Rectal smooth muscle tissue (tissue), 1 donor: ENCODE measurements at regions not wholly inside any gene's neighbourhood (a gene's known extent, or its start where the extent isn't known, plus 50 kb on each side); places are given as distances from the start of the nearest gene placed in this dataset.

Source experiments
- H3K27ac ChIP-seq: one replicate; pipeline ENCODE4 v1.7.0; 2013; ENCODE audit warnings: low read depth, low read length, inconsistent platforms
- H3K27me3 ChIP-seq: one replicate; pipeline ENCODE4 v1.7.0; 2013; ENCODE audit warnings: low read length; ENCODE audit not compliant: control insufficient read depth, insufficient read depth
- H3K36me3 ChIP-seq: one replicate; pipeline ENCODE4 v1.7.0; 2013; ENCODE audit warnings: low read length; ENCODE audit not compliant: control insufficient read depth, insufficient read depth
- H3K4me1 ChIP-seq: one replicate; pipeline ENCODE4 v1.7.0; 2013; ENCODE audit warnings: low read length; ENCODE audit not compliant: control insufficient read depth, insufficient read depth
- H3K4me3 ChIP-seq: one replicate; pipeline ENCODE4 v1.7.0; 2013; ENCODE audit warnings: low read length
- H3K9ac ChIP-seq: one replicate; pipeline ENCODE4 v1.7.0; 2013; ENCODE audit warnings: low read length

DNA sequence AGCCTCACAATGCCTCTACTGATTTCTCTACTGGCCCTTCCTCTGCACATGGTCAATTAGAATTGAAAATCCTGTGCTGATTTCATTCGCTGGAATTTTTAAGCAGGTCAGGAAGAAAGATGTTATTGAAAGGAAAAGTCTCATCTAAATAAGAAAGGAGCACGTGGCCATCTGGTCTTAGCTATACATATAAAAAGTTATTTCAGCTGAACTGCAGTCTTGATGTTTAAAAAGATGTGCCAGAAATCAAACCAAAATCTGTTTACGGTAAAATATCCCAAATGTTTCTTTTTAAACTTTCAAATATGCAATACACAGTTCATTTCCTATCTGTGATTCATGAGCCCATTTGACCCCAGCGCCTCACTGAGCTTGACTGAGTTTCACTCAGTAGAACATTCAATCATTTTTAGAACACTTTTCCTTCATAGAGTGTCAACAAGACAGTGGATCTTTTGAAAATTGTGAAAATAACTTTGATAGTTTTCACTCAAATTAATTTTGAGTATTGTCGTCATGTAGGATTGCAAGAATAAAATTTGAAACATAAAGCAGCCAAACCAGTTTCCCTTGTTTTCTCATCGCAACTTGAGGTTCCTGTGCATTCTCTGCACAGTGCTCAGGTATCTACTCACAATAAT, 293.6 kb downstream of the PTPRC start:
- no peaks in the 10 kb centered on the region for H3K36me3 ChIP-seq
- H3K4me3 ChIP-seq = no peak overlapping the region
- H3K27ac ChIP-seq = no peak overlapping the region
- no peaks in the 10 kb centered on the region for H3K27me3 ChIP-seq
- no peak overlapping the region for H3K9ac ChIP-seq
- no peaks in the 10 kb centered on the region for H3K4me1 ChIP-seq

DNA sequence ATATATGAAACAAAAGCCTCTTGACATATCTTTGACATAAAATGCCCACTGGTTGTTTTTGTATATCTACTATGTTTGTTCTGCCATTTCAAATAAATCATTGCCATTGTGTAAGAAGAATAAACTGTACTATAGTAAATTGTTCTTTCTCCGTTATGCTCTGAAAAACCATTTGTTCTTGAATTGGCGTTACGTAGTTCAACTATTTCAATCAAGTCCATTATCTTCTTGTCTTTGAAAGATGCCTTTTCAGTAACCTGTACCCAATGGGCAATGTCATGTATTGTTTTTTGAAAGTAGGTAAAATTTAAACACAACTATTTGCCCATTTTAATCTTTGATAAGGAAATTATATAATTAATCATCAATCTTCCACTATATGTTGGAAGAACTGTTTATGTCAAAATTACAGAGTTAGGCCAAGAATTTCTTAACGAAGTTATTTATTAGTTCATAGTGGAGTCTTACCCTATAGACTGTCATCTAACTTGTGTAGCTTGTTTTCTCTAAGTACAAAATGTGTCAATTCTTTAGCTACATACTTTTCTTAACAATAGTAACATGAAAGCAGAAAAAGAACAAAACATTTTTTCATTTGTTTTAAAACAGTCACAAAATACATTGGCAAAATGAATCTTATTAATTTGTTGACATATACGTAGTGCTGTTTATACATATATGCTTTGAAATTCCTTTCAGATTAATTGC, 294.8 kb downstream of the PTPRC start:
- Histone ChIP-seq H3K36me3 (no peaks in the 10 kb centered on the region), H3K4me3 (no peak overlapping the region), H3K4me1 (no peaks in the 10 kb centered on the region), H3K9ac (no peak overlapping the region), H3K27me3 (no peaks in the 10 kb centered on the region), H3K27ac (no peak overlapping the region)

DNA sequence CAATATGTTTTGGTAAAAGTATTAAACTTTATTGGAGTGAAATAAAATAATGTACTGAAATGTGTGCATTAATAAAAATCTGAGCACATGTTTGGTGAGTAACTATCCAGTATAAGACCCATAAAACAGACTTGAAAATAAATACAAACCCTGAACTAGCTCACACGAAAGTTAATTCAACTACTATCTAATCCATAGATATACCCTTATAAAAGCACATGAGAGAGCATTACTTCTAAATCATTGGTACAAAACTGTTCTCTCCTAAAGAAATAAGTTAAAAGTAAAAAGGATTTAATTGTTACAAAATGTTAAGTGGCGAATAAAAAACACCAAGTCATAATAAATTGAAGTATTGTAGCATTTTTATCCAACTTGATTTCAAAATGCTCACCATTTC, 295.6 kb downstream of the PTPRC start:
- Histone ChIP-seq H3K4me3 (no peak overlapping the region), H3K4me1 (no peaks in the 10 kb centered on the region), H3K36me3 (no peaks in the 10 kb centered on the region), H3K9ac (no peak overlapping the region), H3K27ac (no peak overlapping the region), H3K27me3 (no peaks in the 10 kb centered on the region)

DNA sequence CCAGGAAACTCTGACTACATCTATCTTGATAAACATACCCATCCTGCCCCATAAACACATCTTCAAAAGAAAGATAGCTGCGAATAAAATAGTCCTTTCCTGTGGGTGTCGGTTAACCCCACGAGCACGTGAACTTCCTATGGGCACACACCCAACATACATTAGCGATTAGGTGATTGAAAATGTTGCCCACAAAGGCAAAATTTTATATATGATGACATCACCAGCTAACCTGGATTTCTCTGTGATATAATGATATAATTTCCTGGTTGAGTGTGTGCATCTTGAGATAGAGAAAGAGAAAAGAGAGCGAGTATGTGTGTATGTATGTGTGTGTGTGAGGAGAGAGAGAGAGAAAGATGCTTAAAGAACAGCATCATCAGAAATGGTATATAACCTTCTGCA, 296.1 kb downstream of the PTPRC start:
- H3K27me3 ChIP-seq = no peaks in the 10 kb centered on the region
- no peaks in the 10 kb centered on the region for H3K4me1 ChIP-seq
- H3K36me3 ChIP-seq = no peaks in the 10 kb centered on the region
- no peak overlapping the region for H3K27ac ChIP-seq
- no peak overlapping the region for H3K9ac ChIP-seq
- H3K4me3 ChIP-seq = peak overlapping the region; percentile 40

DNA sequence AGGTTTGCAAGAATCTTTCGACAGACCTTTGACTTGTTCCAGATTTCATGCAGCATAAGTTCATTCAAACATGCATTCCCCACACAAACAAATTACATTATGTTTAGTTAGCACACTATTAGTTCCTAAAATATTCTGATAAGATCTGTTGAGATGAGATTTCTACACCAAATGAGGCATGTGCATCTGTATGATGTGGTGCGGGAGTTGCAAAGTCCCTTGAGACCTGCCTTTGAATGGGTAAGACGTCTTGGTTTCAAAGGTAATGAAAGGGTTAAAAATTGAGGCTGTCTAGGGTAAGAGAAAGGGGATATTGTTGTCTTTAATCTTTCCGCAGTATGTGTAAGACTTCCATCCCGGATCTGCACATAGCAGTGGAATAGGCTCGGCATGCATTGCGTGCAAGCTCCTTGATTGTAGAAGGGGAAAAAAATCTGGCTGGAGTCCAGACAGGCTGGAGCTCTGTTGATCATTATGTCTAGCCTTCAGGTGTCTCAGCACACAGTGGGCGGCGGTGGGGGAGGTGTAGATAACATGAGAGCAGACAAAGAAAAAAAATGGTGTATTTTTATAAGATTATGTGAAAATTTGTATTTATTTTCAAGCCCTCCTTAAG, 296.6 kb downstream of the PTPRC start:
- H3K4me3 ChIP-seq = peak overlapping the region; percentile 40
- no peaks in the 10 kb centered on the region for H3K27me3 ChIP-seq
- no peak overlapping the region for H3K9ac ChIP-seq
- H3K4me1 ChIP-seq = no peaks in the 10 kb centered on the region
- no peaks in the 10 kb centered on the region for H3K36me3 ChIP-seq
- H3K27ac ChIP-seq = no peak overlapping the region

DNA sequence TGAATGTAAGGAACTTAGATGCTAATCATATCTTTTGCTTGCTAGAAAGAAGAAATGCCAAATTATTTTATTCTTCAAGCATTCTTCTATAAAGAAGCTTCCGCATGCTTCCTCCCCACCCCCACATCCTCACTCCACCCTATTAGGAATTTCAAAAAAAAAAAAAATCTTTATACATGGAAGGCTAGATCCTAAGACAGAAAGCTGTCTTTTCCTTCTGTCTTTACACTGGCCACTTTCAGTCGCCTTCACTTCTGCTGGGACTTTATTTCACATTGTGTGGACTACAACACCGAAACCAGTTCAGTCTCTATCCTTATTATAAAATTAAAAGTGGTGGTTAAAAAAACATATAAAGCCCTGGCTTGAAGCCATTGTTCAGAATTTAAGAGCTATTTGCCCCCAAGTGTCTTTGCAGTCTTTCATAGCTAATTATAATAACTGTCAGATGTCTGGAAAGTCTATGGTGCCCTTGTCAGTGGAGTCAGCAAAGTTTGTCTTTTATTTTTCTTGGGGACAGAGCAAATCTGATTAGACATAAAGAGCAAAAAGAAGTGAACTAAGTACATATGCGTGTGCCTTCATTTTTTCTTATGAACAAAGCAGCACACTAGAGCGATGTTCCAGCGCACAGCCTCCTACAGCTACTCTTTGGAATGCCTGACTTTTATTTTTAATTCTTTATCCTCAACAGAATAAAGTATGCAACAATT, 297.7 kb downstream of the PTPRC start:
- Histone ChIP-seq H3K27me3 (no peaks in the 10 kb centered on the region), H3K36me3 (no peaks in the 10 kb centered on the region), H3K4me3 (peak overlapping the region; percentile 54), H3K27ac (no peak overlapping the region), H3K4me1 (no peaks in the 10 kb centered on the region), H3K9ac (peak overlapping the region; percentile 36)

DNA sequence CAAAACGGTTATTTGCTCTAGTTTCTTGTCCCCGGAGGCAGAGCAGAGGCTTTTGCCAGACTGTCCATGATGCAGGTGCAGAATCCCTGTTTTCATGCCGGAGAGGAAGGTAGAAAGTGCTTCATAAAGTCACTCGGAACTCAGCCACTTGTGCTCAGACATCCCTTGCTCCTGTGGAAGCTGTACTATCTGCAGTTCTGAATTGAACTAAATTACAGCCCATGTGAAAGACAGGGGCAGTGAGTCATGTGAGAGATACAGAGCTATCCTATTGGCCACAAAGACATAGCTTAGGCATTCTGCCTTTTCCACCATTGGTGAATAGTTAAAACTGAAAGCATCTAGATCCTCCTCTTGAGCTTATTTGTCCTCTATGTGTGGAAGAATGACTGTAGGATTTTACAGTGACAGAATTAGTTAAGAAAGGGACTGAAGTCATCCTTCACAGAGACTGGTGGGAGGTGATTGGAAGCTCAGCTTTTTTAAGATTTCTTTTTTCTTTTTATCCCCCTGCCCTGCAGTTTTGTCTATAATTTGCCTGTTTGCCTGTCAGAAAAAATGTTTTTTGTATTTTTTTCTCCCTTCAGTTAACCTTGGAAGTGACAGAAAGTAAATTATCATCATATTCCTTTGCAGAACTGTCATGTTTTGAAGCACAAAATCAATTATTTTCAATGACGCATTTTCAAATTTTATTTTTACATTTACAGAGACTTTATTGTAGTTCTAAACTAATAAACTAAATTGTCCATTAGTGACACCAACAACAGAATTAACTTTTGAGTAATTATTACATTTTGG, 298.6 kb downstream of the PTPRC start:
- H3K4me1 ChIP-seq = no peaks in the 10 kb centered on the region
- no peak overlapping the region for H3K27ac ChIP-seq
- no peak overlapping the region for H3K9ac ChIP-seq
- H3K36me3 ChIP-seq = no peaks in the 10 kb centered on the region
- H3K27me3 ChIP-seq = no peaks in the 10 kb centered on the region
- peak overlapping the region; percentile 54 for H3K4me3 ChIP-seq

DNA sequence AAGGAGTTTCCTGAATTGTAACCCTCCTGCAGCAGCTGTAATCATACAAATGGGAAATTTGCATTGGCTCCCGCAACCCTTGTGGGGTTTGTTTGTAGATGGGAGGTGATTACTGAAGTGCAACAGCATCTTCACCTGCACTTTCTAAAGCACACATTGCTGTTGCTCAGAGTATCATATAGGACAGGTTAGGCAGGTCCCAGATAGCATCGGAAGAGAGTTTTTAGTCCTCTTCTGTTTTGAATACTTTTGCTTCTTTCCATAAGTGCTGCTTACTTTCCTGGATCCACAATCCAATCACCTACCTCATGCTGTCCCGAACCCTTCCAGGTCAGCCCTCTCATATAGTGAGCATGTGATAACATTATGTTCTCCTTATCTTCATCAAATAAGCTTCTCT, 300.4 kb downstream of the PTPRC start:
- Histone ChIP-seq H3K9ac (no peak overlapping the region), H3K36me3 (no peaks in the 10 kb centered on the region), H3K4me1 (no peaks in the 10 kb centered on the region), H3K27ac (no peak overlapping the region), H3K4me3 (no peak overlapping the region), H3K27me3 (no peaks in the 10 kb centered on the region)

DNA sequence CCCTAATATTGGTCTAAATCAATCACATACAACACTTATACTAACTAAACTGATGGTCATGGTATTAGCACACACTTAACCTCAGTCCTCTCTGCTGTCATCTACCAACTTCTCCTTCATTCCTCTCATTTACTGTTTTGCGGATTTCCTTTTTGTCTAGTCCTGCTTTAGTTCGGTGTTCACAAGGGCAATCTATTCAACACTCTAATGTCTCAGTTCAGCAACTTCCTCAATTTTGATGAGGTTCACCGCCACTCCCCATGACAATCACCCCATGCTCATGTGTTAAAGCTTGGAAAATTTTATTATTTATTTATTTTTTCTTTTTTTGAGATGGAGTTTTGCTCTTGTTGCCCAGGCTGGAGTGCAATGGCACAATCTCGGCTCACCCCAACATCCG, 301.1 kb downstream of the PTPRC start:
- no peak overlapping the region for H3K4me3 ChIP-seq

DNA sequence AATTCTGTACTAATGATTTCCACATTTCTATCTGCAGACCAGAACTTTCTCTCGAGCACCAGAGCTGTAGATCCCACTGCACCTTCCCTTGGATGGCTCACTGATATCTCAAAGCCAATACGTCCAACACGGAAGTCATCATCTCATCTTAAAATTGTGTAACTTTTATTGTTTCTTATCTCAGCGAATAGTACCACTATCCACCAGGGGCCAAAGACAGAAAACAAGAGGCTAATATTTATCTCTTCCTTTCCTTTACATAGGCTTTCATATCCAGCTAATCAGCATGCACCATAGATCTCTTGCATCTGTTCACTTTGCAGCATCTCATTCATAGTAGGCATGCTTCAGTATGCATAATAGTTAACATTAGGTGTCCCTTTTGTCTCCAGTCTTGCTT, 303.6 kb downstream of the PTPRC start:
- no peak overlapping the region for H3K9ac ChIP-seq
- H3K36me3 ChIP-seq = no peaks in the 10 kb centered on the region
- H3K27ac ChIP-seq = no peak overlapping the region
- no peak overlapping the region for H3K4me3 ChIP-seq
- H3K27me3 ChIP-seq = no peaks in the 10 kb centered on the region
- no peaks in the 10 kb centered on the region for H3K4me1 ChIP-seq

More for the DNA sequence above, 301.1 kb downstream of the PTPRC start:
- Histone ChIP-seq H3K27me3 (no peaks in the 10 kb centered on the region), H3K36me3 (no peaks in the 10 kb centered on the region), H3K9ac (no peak overlapping the region), H3K4me1 (no peaks in the 10 kb centered on the region), H3K27ac (no peak overlapping the region)

DNA sequence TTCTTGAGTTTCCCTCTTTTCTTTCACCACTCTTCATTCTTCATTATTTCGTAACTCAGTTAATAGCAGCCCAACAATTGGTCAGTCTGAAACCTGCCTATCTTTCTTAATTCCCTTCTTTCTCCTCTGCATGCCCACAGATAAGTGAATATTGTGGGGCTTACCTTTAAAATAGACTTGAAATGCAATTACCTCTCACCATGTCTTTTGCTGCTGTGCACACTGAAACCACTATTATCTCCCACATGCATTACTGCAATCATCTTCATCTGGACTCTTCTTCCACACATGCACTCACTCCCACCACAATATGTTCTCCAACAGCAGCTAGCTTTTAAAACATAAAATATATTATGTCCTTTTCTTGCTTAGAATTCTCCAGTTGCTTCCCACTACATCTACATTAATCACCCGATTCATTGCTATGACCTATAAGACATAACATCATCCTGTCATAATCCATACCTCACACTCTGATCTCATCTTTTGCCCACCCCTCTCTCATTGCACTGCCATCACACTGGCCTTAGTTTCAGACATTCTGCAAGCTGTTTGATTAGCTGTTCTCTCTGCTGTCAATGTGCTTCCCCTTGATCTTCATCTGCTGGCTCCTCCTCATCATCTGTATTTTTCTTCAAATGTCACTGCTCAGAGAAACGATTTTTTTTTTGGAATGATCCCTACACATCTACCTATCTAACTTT, 304.8 kb downstream of the PTPRC start:
- Histone ChIP-seq H3K27me3 (no peaks in the 10 kb centered on the region), H3K4me3 (no peak overlapping the region), H3K9ac (no peak overlapping the region), H3K27ac (no peak overlapping the region), H3K36me3 (no peaks in the 10 kb centered on the region), H3K4me1 (no peaks in the 10 kb centered on the region)
